ENCODE measurements at regions not wholly inside any gene's neighbourhood (a gene's known extent, or its start where the extent isn't known, plus 50 kb on each side); places are given as distances from the start of the nearest gene placed in this dataset.

GRCh38 chr10:6920072-6921019 lies 340.3 kb upstream of the PRKCQ start (continued):
- TF ChIP-seq CTCF (IDR thresholded peaks at IDR 0.05 in 2 of 3, conservative IDR thresholded peaks at IDR 0.05 in 1 of 3; ENCODE audit: insufficient read depth in 2 of 3, low read depth in 1 of 3, low read length in 3 of 3) (peak; percentile 79 to 92 (median 84)), ZNF639 (CRISPR knock-in tag; conservative IDR thresholded peaks at IDR 0.05 in 1 of 2, IDR thresholded peaks at IDR 0.05 in 1 of 2) (peak in 1 of 2 experiments; percentile 61; a peak in 1 of 4 replicates), ZNF551 (CRISPR knock-in tag; IDR thresholded peaks at IDR 0.05) (no peak), ZBTB17 (CRISPR knock-in tag; IDR thresholded peaks at IDR 0.05) (no peak), ZBTB33 (CRISPR knock-in tag; IDR thresholded peaks at IDR 0.05) (no peak), TCF15 (CRISPR knock-in tag; IDR thresholded peaks at IDR 0.05) (no peak), STAT5B (CRISPR knock-in tag; IDR thresholded peaks at IDR 0.05) (no peak), ZNF24 (IDR thresholded peaks at IDR 0.05) (no peak; the same call in 1 of the 2 replicates), ZNF253 (CRISPR knock-in tag; conservative IDR thresholded peaks at IDR 0.05) (no peak), POLR2B (IDR thresholded peaks at IDR 0.05; ENCODE audit: low read depth, partially characterized antibody) (no peak), ZNF584 (CRISPR knock-in tag; IDR thresholded peaks at IDR 0.05; ENCODE audit: low read depth) (peak; percentile 86), SMARCE1 (IDR thresholded peaks at IDR 0.05) (peak; percentile 99), TCF7 (IDR thresholded peaks at IDR 0.05; ENCODE audit: borderline replicate concordance) (no peak), ZNF354B (CRISPR knock-in tag; IDR thresholded peaks at IDR 0.05) (no peak), ZBTB26 (CRISPR knock-in tag; IDR thresholded peaks at IDR 0.05) (no peak), E4F1 (CRISPR knock-in tag; IDR thresholded peaks at IDR 0.05; ENCODE audit: borderline replicate concordance) (no peak), SP1 (CRISPR knock-in tag; IDR thresholded peaks at IDR 0.05) (peak; percentile 59; the same call in 1 of the 2 replicates)
